Mucosa of gallbladder (tissue), 1 donor: ENCODE measurements at regions not wholly inside any gene's neighbourhood (a gene's known extent, or its start where the extent isn't known, plus 50 kb on each side); places are given as distances from the start of the nearest gene placed in this dataset.
"Not testable (repeated sequence)": the region's sequence is repeated elsewhere in the genome, so short reads cannot be mapped to it uniquely, and the experiment has no call there.

ENCODE experiments used
- DNase-seq: peaks from one replicate; pipeline ENCODE4 v3.0.0-alpha.2; 2020; ENCODE audit warnings: low spot score
- donor health status: DM: no; HTN: no; CAD: no.

DNA sequence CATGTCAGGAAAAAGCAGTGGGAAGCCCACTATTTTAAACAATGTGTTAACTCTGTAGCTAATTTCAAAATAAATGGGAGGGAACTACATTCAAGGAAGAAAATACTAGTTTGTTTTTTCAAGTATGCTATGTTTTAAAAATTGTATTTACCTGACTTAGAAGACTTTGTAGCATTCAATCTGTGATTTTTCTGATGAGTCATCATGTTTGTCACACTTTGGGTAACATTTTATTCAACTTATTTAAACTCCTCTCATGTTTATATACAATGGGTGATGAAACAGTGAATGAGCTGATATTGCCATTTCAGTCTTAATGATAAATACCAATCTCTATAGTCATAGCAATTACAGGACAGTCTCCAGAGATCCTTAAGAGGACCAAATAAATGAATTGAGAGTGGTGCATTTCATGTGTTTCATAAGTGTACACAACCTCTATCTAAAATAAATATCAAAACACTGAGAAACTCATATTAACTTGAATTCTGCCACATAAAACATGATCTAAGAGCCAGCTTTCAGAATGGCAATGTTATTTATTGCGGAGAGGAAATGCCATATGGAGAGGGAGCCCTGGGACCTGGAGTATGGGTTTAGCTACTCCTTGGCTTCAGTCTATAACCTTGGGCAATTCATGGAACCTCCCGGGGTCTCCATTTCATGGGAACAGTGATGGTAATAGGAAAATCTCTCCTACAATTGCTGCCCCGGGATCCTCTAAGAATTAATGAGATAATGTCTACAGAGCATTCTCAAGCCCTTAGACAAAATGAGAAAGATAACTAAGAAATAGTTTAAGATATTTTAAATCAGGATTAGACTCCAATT, 913.9 kb downstream of the TLE4 start:
- DNase-seq, result no peak

DNA sequence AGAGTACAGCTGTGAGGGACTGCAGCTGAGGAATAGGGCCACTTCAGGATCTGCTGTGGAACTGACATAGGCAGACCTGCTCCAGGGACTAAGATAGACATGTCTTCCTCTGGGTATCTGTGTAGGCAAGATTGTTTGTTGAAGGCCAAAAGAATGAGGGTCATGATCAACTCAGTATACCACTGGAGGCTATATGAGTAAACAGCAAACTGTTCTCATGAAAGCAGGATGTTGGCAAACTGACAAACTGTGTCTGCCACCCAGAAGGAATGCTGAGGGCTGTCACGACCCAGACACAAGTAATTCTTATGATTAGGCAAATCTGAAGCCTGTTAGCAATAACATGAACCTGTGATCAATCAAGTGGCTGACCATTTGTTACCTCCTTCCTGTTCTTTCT, 910.5 kb downstream of the TLE4 start:
- not testable (repeated sequence) for DNase-seq

DNA sequence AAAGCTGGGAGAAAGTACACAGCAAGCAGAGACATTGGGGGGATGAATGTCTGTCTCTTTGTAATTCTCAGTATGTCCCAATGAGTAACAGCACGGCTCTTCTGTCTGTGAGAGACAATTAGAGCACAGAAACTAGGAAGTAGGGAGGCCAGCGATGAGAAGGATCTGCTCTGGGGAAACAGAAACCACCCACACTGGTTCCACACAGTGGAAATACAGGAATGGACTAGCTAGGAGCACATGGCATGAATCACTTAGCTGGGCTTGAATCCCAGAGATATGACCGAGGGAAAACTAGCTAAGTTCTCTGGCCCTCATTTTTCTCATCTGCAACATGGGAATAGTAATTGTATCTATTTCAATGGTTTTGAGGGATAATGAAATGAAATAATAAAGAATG, 895.9 kb downstream of the TLE4 start:
- DNase-seq, result no peak

DNA sequence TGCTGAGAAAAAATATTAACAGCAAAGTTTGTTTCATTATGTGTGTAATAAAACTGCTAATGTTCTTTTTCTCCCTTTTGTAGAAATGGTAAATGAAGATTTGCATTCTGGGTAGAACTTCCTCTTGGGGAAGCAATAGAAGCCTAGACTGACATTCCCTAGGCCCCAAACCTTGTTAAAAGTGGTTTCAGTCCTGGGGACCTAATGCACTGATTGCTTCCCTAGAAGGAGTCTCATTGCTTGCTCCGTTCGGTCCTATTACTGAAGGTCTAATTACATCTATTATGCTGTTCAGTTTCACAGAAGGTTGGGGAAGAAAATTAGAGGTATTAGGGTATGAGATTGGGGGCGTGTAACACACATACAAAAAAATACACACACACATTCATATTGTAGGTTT, 893.8 kb downstream of the TLE4 start:
- DNase-seq, result no peak

DNA sequence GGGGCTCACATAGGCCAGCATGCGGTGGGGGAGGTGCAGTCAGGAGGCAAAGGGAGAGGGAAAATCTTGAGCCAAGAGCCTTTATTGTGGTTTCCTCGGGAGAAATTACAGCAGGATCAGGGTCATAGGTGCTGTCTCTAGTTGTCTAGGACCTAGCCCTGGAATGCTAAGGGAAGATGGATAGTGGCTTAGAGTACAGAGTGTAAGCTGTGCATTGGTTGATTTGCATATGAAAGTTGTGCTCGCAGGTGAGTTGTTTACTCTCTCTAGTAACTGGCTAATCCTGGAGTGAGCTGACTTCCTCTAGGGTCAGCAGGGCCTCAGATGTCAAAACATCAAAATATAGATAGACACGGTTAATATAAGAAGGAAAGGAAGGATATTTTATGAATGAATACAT, 877.7 kb downstream of the TLE4 start:
- no peak for DNase-seq

DNA sequence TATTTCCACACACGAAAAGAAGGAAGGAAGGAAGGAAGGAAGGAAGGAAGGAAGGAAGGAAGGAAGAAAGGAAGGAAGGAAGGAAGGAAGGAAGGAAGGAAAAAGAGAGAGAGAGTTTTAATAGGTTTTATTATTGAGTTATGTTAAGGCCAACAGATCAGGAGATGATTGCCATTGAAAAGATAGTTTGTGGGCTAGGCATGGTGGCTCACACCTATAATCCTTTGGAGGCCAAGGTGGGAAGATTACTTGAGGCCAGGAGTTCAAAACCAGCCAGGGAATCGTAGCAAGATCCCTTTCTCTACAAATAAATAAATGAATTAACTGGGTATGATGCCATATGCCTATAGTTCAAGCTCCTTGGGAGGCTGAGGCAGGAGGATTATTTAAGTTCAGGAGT, 877.2 kb downstream of the TLE4 start:
- DNase-seq, result no peak

DNA sequence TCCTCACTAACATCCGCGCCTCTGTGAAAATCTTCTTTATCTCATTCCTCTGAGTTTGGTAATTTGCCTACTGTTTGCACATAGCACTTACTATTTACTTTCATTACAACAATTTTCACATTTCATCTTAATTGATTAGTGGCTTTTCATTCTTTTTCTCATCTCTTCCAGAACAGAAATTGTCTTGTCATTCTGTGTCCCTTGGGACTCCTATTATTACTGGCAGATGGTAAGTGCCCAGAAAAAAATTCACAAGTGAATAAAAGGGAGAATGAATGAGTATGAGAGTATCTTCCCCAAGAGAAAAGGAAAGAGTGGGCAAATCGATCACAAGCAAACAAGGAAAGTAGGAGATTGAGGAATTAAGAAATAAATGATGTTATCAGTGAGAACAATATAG, 876.1 kb downstream of the TLE4 start:
- DNase-seq, result no peak

DNA sequence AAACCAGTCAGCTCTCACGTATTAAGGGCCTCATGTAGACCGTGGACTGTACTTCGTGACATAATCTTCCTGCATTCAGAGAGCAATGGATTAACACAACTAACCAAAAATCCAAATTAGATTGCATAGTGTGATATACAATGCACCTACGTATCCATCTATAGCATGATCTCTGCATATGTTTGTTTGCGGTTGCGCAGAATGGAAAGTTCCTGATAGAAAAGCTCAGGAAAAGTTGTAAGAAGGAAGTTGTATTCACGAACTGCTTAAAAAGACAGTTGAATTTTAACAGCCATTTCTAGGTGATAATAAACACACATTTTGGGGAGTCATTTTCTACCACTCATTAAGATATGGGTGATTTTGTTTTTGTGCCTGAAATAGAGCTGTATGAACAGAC, 869.0 kb downstream of the TLE4 start:
- DNase-seq, result no peak

DNA sequence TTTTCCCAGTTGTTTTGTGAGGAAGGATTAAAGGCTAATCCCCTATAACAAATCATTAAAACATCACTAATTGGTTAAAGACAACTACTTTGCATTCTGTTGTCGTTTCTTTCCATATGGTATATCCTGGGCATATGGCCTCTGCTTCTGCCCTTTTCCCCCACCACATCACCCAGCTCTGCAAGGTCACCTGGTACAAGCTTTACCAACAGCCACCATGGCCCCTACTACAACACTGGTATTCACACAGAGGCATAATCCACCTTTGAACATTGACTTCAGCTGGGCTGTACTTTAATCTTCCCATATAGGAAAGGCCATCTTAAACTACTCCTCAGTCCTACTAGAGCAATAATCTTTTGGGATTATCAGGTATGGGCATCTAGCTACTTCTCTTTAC, 866.1 kb downstream of the TLE4 start:
- no peak for DNase-seq

DNA sequence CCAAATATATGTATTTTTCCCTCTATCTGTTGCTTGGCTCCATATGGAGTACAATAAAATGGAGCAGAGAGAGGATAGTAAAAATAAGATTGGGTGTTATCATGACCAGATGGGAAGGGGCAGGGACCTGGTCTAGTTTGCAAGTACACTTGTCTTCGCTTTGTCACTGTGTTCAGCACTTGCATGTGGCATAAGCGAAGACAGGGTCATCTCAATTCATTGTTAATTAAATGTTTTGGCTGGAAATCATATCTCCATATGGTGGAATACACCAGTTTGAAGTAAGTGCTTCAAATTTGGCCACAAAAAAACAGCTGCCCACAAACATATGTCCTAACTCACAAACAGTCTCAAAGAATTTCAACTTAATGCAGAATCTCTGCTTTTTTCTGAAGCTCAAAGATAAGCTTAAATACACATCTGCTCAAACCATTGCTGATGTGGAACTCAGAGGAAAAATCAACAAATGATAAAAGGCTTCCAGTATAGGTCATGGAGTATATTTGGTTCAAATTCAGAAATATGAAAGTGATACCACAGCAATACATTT, 865.4 kb downstream of the TLE4 start:
- no peak for DNase-seq

DNA sequence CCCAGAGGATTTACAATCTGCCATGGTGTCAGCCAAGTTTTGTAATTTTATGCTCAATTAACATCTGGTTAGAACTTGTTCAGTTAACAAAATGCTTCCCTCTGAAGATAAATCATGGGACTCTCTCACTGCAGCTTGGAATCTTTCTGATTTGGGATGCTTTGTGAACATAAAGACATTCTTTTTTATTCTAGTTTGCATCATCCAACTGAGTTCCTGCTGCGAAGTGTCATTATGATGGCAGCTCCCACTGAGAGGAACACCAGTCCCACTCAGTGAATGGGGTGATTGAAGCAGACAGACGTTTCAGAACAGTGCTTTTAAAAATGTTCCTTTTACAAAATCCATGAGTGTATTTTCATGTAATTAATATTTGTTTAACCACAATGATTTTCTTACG, 863.8 kb downstream of the TLE4 start:
- no peak for DNase-seq

DNA sequence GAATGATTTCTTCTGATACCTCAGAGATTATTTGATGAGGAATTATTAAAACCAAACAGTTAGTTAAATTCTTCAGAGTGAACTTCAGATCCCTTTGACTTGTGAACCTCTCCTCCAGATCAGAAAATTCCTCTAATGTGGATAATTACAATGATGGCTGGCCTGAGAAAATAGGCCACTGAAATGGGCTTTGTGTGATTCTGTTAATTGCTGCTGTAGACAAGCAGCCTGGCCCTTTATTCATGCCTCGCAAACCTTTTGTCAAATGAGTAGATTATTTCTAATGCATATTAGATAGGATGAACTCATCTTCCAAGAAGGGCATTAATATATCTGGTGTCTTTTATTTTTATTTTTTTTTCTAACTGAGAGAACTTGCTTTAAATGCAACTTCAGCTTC, 855.2 kb downstream of the TLE4 start:
- no peak for DNase-seq

DNA sequence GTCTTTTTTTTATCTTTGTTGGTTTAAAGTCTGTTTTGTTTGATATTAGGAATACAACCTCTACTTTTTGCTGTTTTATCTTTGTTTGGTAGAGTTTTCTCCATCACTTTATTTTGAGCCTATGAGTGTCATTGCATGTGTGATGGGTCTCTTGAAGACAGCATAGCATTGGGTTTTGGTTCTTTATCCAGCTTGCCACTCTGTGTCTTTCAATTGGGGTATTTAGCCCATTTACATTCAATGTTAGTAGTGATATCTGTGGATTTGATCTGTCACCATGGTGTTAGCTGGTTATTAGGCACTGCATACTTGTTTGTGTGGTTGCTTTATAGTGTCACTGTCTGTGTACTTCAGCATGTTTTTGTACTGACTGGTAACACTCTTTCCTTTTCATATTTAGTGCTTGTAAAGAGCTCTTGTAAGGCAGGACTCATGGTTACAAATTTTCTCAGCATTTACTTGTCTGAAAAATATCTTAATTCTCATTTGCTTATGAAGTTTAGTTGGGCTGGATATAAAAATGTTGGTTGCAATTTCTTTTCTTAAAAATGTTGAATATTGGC, 845.5 kb downstream of the TLE4 start:
- DNase-seq, result no peak

DNA sequence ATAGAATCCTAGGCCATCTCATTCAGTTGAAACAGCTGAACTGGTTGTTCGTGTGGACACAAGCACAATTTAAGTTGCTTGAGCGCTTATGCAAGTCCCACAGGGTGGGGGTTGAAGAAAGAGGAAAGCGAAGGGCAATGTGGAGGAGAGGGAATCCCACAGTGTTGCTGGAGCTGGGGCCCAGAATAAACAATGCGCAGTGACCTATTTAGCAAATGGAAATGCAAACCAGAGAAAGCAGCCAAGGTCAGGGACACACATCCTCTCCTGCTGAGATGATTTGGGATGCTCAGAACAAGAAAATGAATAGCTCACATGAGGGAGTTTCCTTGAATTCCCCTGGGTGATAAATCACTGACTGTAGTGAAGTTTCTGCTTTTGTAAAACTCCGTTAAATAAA, 838.3 kb downstream of the TLE4 start:
- no peak for DNase-seq

DNA sequence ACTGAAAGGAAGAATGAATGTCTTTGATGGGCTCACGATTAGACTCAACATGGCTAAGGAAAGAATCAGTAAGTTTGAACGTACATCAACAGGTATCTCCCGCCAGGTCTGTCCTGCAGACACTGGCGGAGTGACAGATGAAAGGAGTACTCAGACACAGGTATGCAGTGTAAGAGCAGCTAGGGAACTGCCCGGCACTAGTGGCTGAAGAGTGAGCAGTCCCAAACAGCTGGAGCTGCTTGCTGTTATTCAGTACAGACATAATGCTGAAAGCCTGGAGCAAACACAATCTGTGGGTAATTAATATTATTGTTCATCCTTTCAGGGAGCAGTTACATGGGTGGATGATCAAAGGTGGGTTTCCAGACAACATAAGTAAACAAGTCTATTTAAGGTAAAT, 835.5 kb downstream of the TLE4 start:
- no peak for DNase-seq

DNA sequence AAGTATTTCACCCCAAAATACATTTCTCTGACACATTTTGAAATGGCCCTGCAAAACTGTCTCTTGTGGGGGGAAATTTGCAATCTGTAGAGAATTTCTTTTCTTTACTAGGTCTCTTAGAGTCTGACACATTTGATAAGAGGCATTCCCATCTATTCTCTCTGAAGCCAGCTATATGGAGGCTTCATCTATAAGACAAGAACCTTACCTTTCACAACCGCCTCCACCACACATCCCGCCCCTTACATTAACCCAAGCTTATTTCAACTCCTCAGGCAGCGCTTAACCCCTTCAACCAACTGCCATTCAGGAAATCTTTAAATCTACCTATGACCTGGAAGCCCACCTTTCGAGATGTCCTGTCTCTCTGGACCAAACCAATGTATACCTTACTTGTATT, 829.5 kb downstream of the TLE4 start:
- no peak for DNase-seq

DNA sequence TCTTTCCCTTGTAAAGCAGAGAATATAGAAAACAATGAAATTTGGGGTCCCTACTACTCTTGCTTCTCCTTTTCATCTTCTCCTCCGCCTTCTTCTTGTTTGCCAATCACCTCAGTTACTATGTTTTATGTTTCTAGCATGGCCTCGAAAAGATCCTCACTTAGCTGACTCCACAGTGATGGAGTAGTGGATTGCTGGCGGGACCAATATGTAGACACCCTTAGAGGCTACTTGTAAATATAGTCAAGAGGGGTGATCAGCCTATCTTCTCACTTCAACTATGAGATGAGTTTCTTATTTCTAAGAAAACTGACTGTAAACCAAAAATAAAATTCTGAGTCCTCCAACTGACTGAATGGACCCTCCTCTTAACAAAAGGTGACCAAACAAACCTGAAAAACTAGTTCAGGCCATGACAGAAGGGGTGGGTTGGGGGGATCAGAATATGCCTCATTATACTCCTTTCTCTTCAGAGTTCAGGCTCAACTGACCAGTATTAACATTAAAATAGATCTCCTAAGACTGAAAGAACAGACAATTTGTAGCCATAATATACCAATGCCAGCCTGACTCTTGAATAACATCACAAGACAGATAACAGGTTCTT, 829.0 kb downstream of the TLE4 start:
- DNase-seq, result no peak

DNA sequence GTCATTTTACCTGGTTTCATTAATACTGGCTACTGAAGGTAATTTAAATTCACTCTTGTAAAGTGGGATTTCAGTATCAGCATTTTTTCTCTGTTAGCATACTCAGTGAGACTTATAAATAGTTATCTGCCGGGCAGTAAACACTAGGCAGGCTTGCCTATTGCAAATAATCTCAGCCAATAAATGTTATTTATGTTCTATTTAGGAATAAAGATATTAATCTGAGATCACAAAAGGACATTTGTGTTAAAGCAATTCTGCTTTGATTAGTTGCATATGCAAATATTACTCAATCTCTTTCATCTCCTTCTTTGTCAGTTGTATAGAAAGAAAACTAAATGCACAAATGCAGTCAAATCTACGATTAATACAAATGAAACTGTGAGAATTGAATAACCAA, 827.8 kb downstream of the TLE4 start:
- no peak for DNase-seq

DNA sequence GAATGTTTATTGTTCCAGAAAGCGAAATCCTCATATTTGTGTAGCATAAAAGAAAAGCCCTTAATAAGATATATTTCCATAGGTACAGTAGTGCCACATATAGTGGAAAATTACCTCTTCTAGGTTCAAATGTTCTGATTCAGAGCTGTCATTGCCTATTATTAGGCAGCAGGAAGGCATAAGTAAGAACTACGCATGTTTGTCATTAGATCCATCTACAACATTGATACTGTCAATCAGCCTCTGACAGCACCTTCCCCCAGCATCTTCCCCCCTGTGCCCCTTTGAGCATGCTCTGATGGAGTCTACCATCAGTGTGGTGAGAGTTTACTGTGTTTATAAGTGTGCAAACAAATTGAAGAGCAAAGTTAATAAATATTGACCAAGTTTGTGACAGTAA, 816.1 kb downstream of the TLE4 start:
- DNase-seq, result no peak

DNA sequence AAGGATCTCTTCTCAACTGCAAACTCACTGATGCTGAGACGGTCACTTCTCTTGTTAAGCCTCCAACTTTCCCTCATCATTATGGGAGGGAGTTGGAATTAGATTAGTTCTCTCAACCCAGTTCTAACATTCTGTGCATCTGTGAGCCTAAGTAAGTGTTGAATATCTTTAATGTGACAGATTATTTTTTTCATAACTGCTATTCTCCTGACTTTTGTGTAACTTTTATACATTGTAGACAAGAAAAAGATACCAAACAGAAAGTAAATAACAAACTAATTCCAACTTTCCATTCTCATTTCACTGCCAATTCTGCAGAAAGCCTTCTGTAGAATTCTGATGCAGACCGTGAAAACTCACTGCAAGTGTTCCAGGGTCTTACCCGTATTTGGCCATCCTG, 813.5 kb downstream of the TLE4 start:
- DNase-seq, result no peak

DNA sequence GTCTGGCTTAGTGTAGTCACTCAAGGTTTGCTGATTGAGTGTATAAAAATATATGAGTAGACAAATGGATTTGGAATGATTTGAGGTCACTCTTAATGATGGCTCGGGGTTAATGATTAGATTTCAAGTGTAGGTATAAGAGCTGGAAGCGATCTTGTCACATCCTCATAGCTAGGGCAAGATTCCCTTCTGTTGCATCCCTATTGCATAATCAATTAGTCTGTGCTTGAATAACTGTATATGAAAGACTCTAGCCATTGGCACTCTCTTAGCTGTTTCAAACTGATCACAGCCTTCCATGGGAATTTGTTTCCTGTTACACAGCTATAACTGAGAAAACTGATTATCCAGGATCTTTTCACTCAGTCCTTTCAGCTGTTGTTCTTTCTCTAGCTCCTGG, 811.6 kb downstream of the TLE4 start:
- DNase-seq, result no peak

DNA sequence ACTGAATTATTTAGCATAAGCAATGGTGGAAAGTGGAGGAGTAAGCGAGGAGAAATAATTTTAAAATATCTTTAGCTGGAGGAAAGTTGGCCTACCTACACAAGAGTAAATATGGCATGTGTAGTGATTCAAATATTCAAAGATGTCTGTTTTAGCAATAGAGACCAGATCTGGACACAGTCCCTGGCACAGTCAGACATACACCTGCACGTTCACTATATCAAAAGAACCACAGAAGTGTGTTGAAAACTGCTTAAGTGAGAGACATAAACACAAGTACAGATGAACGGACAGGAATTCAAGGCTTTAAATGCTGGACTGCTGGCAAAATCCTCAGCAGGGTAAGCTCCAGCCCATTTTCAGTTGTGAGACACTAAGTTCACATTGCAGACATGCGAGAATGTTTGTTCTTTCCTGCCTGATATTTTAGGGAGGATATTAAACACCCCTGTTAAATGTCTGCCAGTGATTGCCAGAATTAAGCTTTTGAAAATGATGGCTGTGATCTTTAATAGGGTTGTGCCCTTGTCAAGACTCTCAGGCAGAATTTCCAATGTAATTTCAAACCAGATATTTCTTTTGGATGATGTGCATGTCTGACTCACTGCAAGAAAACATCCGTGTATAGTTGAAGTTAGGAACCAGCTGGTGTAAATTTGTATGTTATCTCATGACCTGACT, 810.6 kb downstream of the TLE4 start:
- DNase-seq, result no peak

DNA sequence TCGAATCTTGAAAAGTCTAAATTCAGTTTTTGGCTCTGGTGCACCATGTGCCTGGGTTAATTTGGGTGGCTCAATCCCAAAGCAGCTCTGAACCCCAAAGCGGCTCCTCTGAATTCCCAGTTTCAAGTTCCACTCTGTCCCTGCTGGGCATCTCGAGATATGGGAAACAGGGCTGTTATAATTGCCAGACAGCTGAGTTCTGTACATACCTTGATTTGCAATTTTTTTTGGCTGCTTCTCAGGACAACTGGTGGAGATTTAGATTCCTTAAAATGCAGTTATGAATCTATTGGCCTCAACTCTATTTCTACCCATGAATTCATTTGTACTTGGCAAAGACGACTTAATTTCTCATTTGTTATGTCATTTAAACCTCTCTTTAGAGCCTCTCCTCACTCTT, 808.5 kb downstream of the TLE4 start:
- no peak for DNase-seq
